Peyer's patch (tissue), 4 donors: ENCODE measurements at regions not wholly inside any gene's neighbourhood (a gene's known extent, or its start where the extent isn't known, plus 50 kb on each side); places are given as distances from the start of the nearest gene placed in this dataset.

Experiments
- POLR2A ChIP-seq, 2 donors: fragments of 450-650 bp; IDR thresholded peaks; one replicate each; pipeline ENCODE4 v1.5.1; 2017; ENCODE audit warnings: antibody characterized with exemption in 2 of 2, mild to moderate bottlenecking in 2 of 2, moderate library complexity in 2 of 2
- TF ChIP-seq, protein P1 (sequence below), 6 experiments: fragments of 450-650 bp in 4 of 6; fragments of 200-600 bp in 2 of 6; sonication (generic) in 1 of 6; IDR thresholded peaks; one replicate each; pipeline ENCODE4 v1.5.1; 2017 to 2019; ENCODE audit warnings: antibody characterized with exemption in 6 of 6, mild to moderate bottlenecking in 3 of 6, moderate library complexity in 1 of 6

DNA sequence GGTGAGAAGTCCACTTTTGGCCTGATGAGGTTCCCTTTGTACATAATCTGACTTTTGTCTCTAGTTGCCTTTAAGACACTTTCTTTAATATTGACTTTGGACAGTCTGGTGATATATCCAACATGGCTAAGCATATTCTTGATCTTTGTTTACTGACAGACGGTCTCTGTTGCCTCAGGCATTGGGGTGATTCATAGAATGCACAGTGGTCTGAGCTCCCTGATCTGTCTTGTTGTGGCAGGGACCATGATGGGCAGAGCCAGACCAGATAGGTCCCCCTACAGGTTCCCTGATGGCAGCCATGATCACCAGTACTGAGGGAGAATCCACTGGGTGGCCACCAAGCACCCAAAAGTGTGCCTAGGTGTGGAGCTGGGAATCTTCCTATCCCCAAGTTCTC lies 678.1 kb downstream of the MCTP2 start:
- TF ChIP-seq, protein P1, sequence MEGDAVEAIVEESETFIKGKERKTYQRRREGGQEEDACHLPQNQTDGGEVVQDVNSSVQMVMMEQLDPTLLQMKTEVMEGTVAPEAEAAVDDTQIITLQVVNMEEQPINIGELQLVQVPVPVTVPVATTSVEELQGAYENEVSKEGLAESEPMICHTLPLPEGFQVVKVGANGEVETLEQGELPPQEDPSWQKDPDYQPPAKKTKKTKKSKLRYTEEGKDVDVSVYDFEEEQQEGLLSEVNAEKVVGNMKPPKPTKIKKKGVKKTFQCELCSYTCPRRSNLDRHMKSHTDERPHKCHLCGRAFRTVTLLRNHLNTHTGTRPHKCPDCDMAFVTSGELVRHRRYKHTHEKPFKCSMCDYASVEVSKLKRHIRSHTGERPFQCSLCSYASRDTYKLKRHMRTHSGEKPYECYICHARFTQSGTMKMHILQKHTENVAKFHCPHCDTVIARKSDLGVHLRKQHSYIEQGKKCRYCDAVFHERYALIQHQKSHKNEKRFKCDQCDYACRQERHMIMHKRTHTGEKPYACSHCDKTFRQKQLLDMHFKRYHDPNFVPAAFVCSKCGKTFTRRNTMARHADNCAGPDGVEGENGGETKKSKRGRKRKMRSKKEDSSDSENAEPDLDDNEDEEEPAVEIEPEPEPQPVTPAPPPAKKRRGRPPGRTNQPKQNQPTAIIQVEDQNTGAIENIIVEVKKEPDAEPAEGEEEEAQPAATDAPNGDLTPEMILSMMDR (IDR thresholded peaks at IDR 0.05) = no peak
- no peak for TF ChIP-seq POLR2A (IDR thresholded peaks at IDR 0.05)
